NCI-H446 (cell line): ENCODE measurements at regions not wholly inside any gene's neighbourhood (a gene's known extent, or its start where the extent isn't known, plus 50 kb on each side); places are given as distances from the start of the nearest gene placed in this dataset.
A peak's percentile ranks its signal among the peaks of the same experiment; 100 is the strongest.

Experiments
- DNase-seq, 2 experiments: peaks; one replicate each; lab custom pipeline; 2025; lab: John Stamatoyannopoulos, UW

GRCh38 chr6:166106076-166106686 lies 61.5 kb downstream of the TBXT start:
- peak in 1 of 2 experiments; percentile 63 for DNase-seq

GRCh38 chr6:166105341-166106075 lies 62.1 kb downstream of the TBXT start:
- no peak for DNase-seq

GRCh38 chr6:166104872-166105271 lies 62.8 kb downstream of the TBXT start:
- no peak for DNase-seq

- DNase-seq = no peak
These were observed 63.5 kb downstream of the TBXT start for GRCh38 chr6:166104107-166104506.

- no peak for DNase-seq
These were observed 65.7 kb downstream of the TBXT start for GRCh38 chr6:166101819-166102419.

GRCh38 chr6:166097914-166098522 lies 69.6 kb downstream of the TBXT start:
- DNase-seq = no peak

- DNase-seq = no peak
These were observed 79.8 kb downstream of the TBXT start for GRCh38 chr6:166087852-166088251.

GRCh38 chr6:166087246-166087645 lies 80.4 kb downstream of the TBXT start:
- DNase-seq = no peak

GRCh38 chr6:166085500-166085899 lies 82.2 kb downstream of the TBXT start:
- DNase-seq = no peak

- no peak for DNase-seq
These were observed 82.7 kb downstream of the TBXT start for GRCh38 chr6:166084951-166085350.

GRCh38 chr6:166079841-166080240 lies 87.8 kb downstream of the TBXT start:
- no peak for DNase-seq

- DNase-seq = no peak
These were observed 89.4 kb downstream of the TBXT start for GRCh38 chr6:166078294-166078693.

GRCh38 chr6:166076625-166077024 lies 91.0 kb downstream of the TBXT start:
- DNase-seq = no peak

- no peak for DNase-seq
These were observed 91.7 kb downstream of the TBXT start for GRCh38 chr6:166075925-166076324.

- DNase-seq = no peak
These were observed 92.5 kb downstream of the TBXT start for GRCh38 chr6:166075186-166075585.

- DNase-seq = no peak
These were observed 94.6 kb downstream of the TBXT start for GRCh38 chr6:166073082-166073481.

- no peak for DNase-seq
These were observed 98.9 kb downstream of the TBXT start for GRCh38 chr6:166068768-166069167.

GRCh38 chr6:166058064-166058739 lies 109.4 kb downstream of the TBXT start:
- DNase-seq = no peak

GRCh38 chr6:166057431-166057830 lies 110.2 kb downstream of the TBXT start:
- DNase-seq = no peak

GRCh38 chr6:166056637-166057036 lies 111.0 kb downstream of the TBXT start:
- no peak for DNase-seq

- DNase-seq = no peak
These were observed 111.8 kb downstream of the TBXT start for GRCh38 chr6:166055801-166056200.

GRCh38 chr6:166052837-166053236 lies 114.8 kb downstream of the TBXT start:
- DNase-seq = no peak
